Osteocyte (in vitro differentiated cells): ENCODE measurements at regions not wholly inside any gene's neighbourhood (a gene's known extent, or its start where the extent isn't known, plus 50 kb on each side); places are given as distances from the start of the nearest gene placed in this dataset.

ENCODE experiments used
- DNase-seq: peaks from one replicate; pipeline ENCODE4 v3.0.0; 2021; ENCODE audit warnings: mixed read lengths; ENCODE audit not compliant: unreplicated experiment; ENCODE audit errors: extremely low spot score
- H3K27ac Mint-ChIP-seq: one replicate; pipeline ENCODE4 v1.8.0; 2021; ENCODE audit warnings: mild to moderate bottlenecking, mixed read lengths; ENCODE audit not compliant: unreplicated experiment
- H3K27me3 Mint-ChIP-seq: one replicate; pipeline ENCODE4 v1.8.0; 2021; ENCODE audit warnings: mixed read lengths; ENCODE audit not compliant: unreplicated experiment
- H3K36me3 Mint-ChIP-seq: one replicate; pipeline ENCODE4 v1.8.0; 2021; ENCODE audit warnings: mixed read lengths; ENCODE audit not compliant: unreplicated experiment
- H3K4me1 Mint-ChIP-seq: one replicate; pipeline ENCODE4 v1.8.0; 2021; ENCODE audit warnings: mixed read lengths; ENCODE audit not compliant: unreplicated experiment
- H3K4me3 Mint-ChIP-seq: one replicate; pipeline ENCODE4 v1.8.0; 2021; ENCODE audit warnings: mild to moderate bottlenecking, moderate library complexity, mixed read lengths; ENCODE audit not compliant: unreplicated experiment
- H3K9me3 Mint-ChIP-seq: one replicate; pipeline ENCODE4 v1.8.0; 2021; ENCODE audit warnings: mixed read lengths; ENCODE audit not compliant: unreplicated experiment
- TF ChIP-seq, protein P1 (sequence below): fragments of 200-600 bp; sonication (generic); IDR thresholded peaks from 2 replicates; pipeline ENCODE4 v1.5.0; 2021; ENCODE audit warnings: antibody characterized with exemption, mild to moderate bottlenecking, moderate library complexity

DNA sequence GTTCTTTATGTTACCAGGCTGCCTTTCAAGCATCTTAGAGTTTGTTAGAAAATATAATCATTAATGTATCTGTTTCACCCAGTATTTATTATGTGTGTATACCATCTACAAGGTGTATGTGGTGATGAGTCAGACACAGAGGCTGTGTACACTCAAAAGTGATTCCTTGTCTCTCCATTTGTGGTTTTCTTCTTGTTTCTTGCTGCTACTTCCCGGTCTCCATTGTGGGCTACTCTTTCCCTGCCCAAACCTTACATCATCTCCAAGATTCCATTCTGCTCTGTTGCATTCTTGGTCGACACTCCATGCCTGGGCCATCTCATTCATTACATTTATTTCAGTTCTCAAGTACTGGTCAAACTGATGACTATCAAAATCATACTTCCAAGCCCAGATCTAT is 182.2 kb upstream of the STXBP5 start:
- no peaks in the 10 kb centered on the region for H3K27me3 Mint-ChIP-seq
- H3K4me1 Mint-ChIP-seq = no peaks in the 10 kb centered on the region
- no peak overlapping the region for H3K4me3 Mint-ChIP-seq
- DNase-seq = no peak
- peaks cover 6% of the 10 kb centered on the region for H3K9me3 Mint-ChIP-seq
- TF ChIP-seq, protein P1, sequence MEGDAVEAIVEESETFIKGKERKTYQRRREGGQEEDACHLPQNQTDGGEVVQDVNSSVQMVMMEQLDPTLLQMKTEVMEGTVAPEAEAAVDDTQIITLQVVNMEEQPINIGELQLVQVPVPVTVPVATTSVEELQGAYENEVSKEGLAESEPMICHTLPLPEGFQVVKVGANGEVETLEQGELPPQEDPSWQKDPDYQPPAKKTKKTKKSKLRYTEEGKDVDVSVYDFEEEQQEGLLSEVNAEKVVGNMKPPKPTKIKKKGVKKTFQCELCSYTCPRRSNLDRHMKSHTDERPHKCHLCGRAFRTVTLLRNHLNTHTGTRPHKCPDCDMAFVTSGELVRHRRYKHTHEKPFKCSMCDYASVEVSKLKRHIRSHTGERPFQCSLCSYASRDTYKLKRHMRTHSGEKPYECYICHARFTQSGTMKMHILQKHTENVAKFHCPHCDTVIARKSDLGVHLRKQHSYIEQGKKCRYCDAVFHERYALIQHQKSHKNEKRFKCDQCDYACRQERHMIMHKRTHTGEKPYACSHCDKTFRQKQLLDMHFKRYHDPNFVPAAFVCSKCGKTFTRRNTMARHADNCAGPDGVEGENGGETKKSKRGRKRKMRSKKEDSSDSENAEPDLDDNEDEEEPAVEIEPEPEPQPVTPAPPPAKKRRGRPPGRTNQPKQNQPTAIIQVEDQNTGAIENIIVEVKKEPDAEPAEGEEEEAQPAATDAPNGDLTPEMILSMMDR = no peak
- H3K36me3 Mint-ChIP-seq = peaks cover 2% of the 10 kb centered on the region
- H3K27ac Mint-ChIP-seq = no peak overlapping the region

DNA sequence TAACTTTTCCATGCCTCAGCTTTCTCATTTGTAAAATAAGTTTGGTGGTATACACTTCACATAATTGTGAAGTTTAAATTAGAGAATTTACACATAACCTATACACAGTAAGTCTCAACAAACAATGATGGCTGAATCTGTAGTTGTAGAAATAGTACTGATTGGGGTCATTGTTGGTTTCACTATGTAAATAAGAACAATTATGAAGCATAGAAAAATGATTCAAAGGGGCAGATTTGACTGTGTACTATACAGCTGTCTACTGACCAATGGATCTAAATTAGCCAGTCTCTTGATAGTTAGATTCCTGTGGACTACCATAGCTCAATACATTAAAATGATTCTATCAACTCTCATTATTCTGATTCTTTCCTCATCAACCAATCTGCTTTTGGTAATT is 181.1 kb upstream of the STXBP5 start:
- no peaks in the 10 kb centered on the region for H3K27me3 Mint-ChIP-seq
- H3K4me1 Mint-ChIP-seq = no peaks in the 10 kb centered on the region
- DNase-seq = no peak
- H3K4me3 Mint-ChIP-seq = no peak overlapping the region
- no peak overlapping the region for H3K27ac Mint-ChIP-seq
- TF ChIP-seq, protein P1 = no peak
- peaks cover 2% of the 10 kb centered on the region for H3K36me3 Mint-ChIP-seq
- H3K9me3 Mint-ChIP-seq = peaks cover 6% of the 10 kb centered on the region

DNA sequence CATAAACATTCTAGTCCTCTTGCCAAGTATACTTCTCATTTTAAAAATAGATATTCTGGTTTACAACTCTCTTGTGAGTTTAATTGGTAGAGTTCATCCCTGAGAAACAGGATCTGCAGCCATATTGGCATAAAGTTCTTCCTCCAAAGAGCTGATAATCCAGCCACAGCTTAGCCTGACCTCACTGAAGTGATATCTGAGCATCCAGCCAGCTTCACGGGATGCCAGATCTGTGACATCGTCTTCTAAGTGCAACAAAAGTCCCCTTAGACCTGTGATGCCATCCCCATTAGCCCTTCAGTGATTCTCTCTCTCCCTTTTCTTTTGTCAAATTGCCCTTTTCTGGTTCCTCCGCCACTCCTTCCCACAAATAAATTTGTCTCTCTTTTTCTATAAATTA is 180.6 kb upstream of the STXBP5 start:
- no peaks in the 10 kb centered on the region for H3K27me3 Mint-ChIP-seq
- no peak for DNase-seq
- H3K9me3 Mint-ChIP-seq = peaks cover 6% of the 10 kb centered on the region
- TF ChIP-seq, protein P1 = no peak
- H3K4me3 Mint-ChIP-seq = no peak overlapping the region
- H3K4me1 Mint-ChIP-seq = no peaks in the 10 kb centered on the region
- H3K27ac Mint-ChIP-seq = no peak overlapping the region
- H3K36me3 Mint-ChIP-seq = peaks cover 2% of the 10 kb centered on the region

DNA sequence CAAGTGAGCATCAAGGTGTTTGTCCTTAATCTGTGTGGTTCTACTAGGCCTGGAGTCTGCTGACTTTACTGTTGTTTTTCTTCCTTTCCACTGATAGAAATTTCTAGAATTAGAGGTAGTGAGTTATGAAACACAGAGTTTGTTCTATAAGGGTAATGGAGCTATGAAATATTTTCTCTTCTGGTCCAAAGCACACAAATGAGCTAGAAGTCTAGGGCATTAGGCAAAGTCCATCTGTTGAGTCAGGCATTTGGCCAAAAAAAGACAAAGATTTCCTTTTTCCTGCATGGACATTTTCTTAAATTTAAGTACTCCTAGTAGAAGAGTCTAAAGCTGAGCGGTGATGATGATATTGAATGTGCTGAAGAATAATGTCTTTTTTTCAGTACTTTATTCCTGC is 174.3 kb upstream of the STXBP5 start:
- TF ChIP-seq, protein P1 = no peak
- H3K9me3 Mint-ChIP-seq = no peaks in the 10 kb centered on the region
- peaks cover 17% of the 10 kb centered on the region for H3K4me1 Mint-ChIP-seq
- H3K36me3 Mint-ChIP-seq = no peaks in the 10 kb centered on the region
- DNase-seq = no peak
- no peaks in the 10 kb centered on the region for H3K27me3 Mint-ChIP-seq
- no peak overlapping the region for H3K27ac Mint-ChIP-seq
- H3K4me3 Mint-ChIP-seq = no peak overlapping the region

DNA sequence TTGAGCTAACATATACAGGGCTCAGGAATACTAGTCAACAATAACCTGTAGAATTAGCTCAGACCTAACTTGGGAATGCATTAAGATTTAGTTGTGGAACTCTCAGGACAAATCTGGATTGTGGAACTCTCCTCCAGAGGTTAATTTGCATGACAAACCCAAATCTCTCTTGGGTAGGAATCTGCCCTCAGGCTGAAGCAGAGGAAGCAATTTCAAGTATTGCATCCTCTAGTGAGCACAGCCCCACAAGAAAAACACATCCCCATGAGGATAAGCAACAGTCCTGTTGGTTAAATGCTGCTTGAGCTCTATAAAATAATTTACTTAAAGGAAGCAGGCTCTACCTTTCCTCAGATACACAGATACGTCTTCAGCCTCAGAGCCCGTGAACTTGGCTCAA is 170.9 kb upstream of the STXBP5 start:
- DNase-seq = no peak

More for the DNA sequence above, 170.9 kb upstream of the STXBP5 start:
- no peaks in the 10 kb centered on the region for H3K36me3 Mint-ChIP-seq
- no peak overlapping the region for H3K4me3 Mint-ChIP-seq
- peaks cover 19% of the 10 kb centered on the region for H3K4me1 Mint-ChIP-seq
- TF ChIP-seq, protein P1 = no peak
- no peaks in the 10 kb centered on the region for H3K27me3 Mint-ChIP-seq
- H3K27ac Mint-ChIP-seq = peak overlapping the region; percentile 10
- H3K9me3 Mint-ChIP-seq = no peaks in the 10 kb centered on the region
